Mesenchymal stem cell (in vitro differentiated cells and primary cell): ENCODE measurements at regions not wholly inside any gene's neighbourhood (a gene's known extent, or its start where the extent isn't known, plus 50 kb on each side); places are given as distances from the start of the nearest gene placed in this dataset.

Source experiments
- DNase-seq: peaks from one replicate; pipeline ENCODE4 v3.0.0-alpha.2; 2013
- H2AFZ ChIP-seq: one replicate; pipeline ENCODE4 v1.6.1; 2013; ENCODE audit warnings: low read depth, mild to moderate bottlenecking, control low read depth, inconsistent platforms, low read length, moderate library complexity
- H2AK5ac ChIP-seq: 2 replicates; pipeline ENCODE4 v1.6.1; 2013; ENCODE audit warnings: low read length, moderate library complexity, mild to moderate bottlenecking, inconsistent platforms; ENCODE audit not compliant: severe bottlenecking
- H2BK120ac ChIP-seq: one replicate; pipeline ENCODE4 v1.6.1; 2013; ENCODE audit warnings: low read depth, mild to moderate bottlenecking, inconsistent platforms, low read length, moderate library complexity
- H2BK12ac ChIP-seq, 2 experiments: one replicate each; pipeline ENCODE4 v1.6.1; 2013; ENCODE audit warnings: inconsistent platforms in 2 of 2, low read length in 2 of 2, mild to moderate bottlenecking in 2 of 2, moderate library complexity in 2 of 2, control low read depth in 1 of 2
- H2BK15ac ChIP-seq: one replicate; pipeline ENCODE4 v1.6.1; 2013; ENCODE audit warnings: mild to moderate bottlenecking, low read depth, inconsistent platforms; ENCODE audit not compliant: poor library complexity, severe bottlenecking
- H2BK5ac ChIP-seq: 2 replicates; pipeline ENCODE4 v1.6.1; 2013; ENCODE audit warnings: low read depth, mild to moderate bottlenecking, low read length, control low read depth, inconsistent platforms; ENCODE audit not compliant: poor library complexity, severe bottlenecking
- H3K14ac ChIP-seq, 2 experiments: one replicate each; pipeline ENCODE4 v1.6.1; 2013; ENCODE audit warnings: inconsistent platforms in 2 of 2, low read length in 2 of 2, control low read depth in 1 of 2, mild to moderate bottlenecking in 1 of 2, moderate library complexity in 1 of 2
- H3K18ac ChIP-seq, 2 experiments: one replicate each; pipeline ENCODE4 v1.6.1; 2013; ENCODE audit warnings: inconsistent platforms in 2 of 2, low read length in 2 of 2, control low read depth in 1 of 2, low read depth in 1 of 2, mild to moderate bottlenecking in 1 of 2
- H3K23ac ChIP-seq, 2 experiments: one replicate each; pipeline ENCODE4 v1.6.1; 2013; ENCODE audit warnings: inconsistent platforms in 2 of 2, low read length in 2 of 2, mild to moderate bottlenecking in 2 of 2, moderate library complexity in 2 of 2, control low read depth in 1 of 2
- H3K27ac ChIP-seq: 2 replicates; pipeline ENCODE4 v1.5.1; 2013; ENCODE audit warnings: mild to moderate bottlenecking, moderate library complexity, low read length, control low read depth, inconsistent platforms; ENCODE audit not compliant: poor library complexity, severe bottlenecking
- H3K27me3 ChIP-seq, 2 experiments: 2 replicates each; pipeline versions ENCODE4 v1.6.1 to v1.7.0; 2013; ENCODE audit warnings: low read length in 2 of 2, mild to moderate bottlenecking in 2 of 2, moderate library complexity in 2 of 2, control low read depth in 1 of 2, inconsistent platforms in 1 of 2; ENCODE audit not compliant: control insufficient read depth in 1 of 2, insufficient read depth in 1 of 2
- H3K36me3 ChIP-seq, 2 experiments: 2 replicates each; pipeline versions ENCODE4 v1.6.1 to v1.7.0; 2013; ENCODE audit warnings: low read length in 2 of 2, control low read depth in 1 of 2, inconsistent platforms in 1 of 2, low read depth in 1 of 2, mild to moderate bottlenecking in 1 of 2; ENCODE audit not compliant: insufficient read depth in 2 of 2, control insufficient read depth in 1 of 2
- H3K4ac ChIP-seq, 2 experiments: one replicate each; pipeline ENCODE4 v1.6.1; 2013; ENCODE audit warnings: inconsistent platforms in 2 of 2, low read length in 2 of 2, mild to moderate bottlenecking in 2 of 2, moderate library complexity in 2 of 2, control low read depth in 1 of 2, low read depth in 1 of 2
- H3K4me1 ChIP-seq: 2 replicates; pipeline ENCODE4 v1.6.1; 2013; ENCODE audit warnings: low read depth, low read length, control low read depth; ENCODE audit not compliant: control insufficient read depth, insufficient read depth
- H3K4me2 ChIP-seq: 2 replicates; pipeline ENCODE4 v1.6.1; 2013; ENCODE audit warnings: low read length, mild to moderate bottlenecking, inconsistent platforms; ENCODE audit not compliant: poor library complexity, severe bottlenecking
- H3K4me3 ChIP-seq, 2 experiments: 2 replicates each; pipeline versions ENCODE4 v1.5.1 to v1.7.0; 2013; ENCODE audit warnings: low read length in 2 of 2, mild to moderate bottlenecking in 2 of 2, control low read depth in 1 of 2, low read depth in 1 of 2; ENCODE audit not compliant: insufficient read depth in 1 of 2
- H3K79me1 ChIP-seq: replicated peaks from 2 replicates; pipeline ENCODE4 v1.6.1; 2013; ENCODE audit warnings: mild to moderate bottlenecking, control low read depth, low read length, inconsistent platforms; ENCODE audit not compliant: poor library complexity, severe bottlenecking
- H3K9ac ChIP-seq: 2 replicates; pipeline ENCODE4 v1.7.0; 2013; ENCODE audit warnings: mild to moderate bottlenecking, low read length, moderate library complexity
- H3K9me3 ChIP-seq: 2 replicates; pipeline ENCODE4 v1.7.0; 2013; ENCODE audit warnings: mild to moderate bottlenecking, low read length; ENCODE audit not compliant: control insufficient read depth
- H4K8ac ChIP-seq: one replicate; pipeline ENCODE4 v1.6.1; 2013; ENCODE audit warnings: inconsistent platforms, mild to moderate bottlenecking, low read length, moderate library complexity
- H4K91ac ChIP-seq: one replicate; pipeline ENCODE4 v1.6.1; 2013; ENCODE audit warnings: mild to moderate bottlenecking, low read length, inconsistent platforms
- WGBS: methylation state at CpG from one replicate; pipeline ENCODE4 v1.1.7; 2013; ENCODE audit warnings: mixed read lengths; 5-methylcytosine and 5-hydroxymethylcytosine counted together

DNA sequence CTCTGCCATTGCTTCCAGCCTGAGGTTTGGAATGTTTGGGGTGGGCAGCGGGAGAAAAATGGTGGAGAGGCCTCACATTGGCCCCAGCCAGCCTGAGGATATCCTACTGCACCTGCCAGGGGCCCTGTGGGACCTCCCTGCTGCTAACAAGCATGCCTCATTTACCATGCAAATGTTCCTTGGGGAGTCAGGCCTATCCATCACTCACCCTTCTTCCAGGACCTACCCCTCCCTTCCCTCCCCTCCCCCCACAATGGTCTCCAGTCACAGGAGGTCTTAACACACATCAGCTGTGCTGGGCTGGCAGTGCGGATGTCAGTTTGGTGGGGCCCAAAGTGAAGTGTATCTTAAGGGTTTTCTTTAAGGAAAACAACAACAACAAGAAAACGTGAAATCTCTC lies 139.2 kb downstream of the SHOX start:
- Histone ChIP-seq H2BK120ac (no peak overlapping the region), H3K36me3 (no peaks in the 10 kb centered on the region), H3K9ac (no peak overlapping the region), H3K9me3 (peaks cover 3% of the 10 kb centered on the region), H2AFZ (no peak overlapping the region), H3K79me1 (no peaks in the 10 kb centered on the region), H3K27ac (no peak overlapping the region), H3K23ac (no peak overlapping the region), H4K91ac (no peak overlapping the region), H3K14ac (no peak overlapping the region), H2BK12ac (no peak overlapping the region), H3K4me2 (no peak overlapping the region), H4K8ac (no peak overlapping the region), H2AK5ac (no peak overlapping the region), H3K18ac (no peak overlapping the region), H3K4ac (no peak overlapping the region), H3K4me3 (no peak overlapping the region), H2BK5ac (no peak overlapping the region), H3K27me3 (no peaks in the 10 kb centered on the region), H3K4me1 (no peaks in the 10 kb centered on the region), H2BK15ac (no peak overlapping the region)
- WGBS = 24% methylated on average over 2 of the region's 3 CpGs
- DNase-seq = no peak

DNA sequence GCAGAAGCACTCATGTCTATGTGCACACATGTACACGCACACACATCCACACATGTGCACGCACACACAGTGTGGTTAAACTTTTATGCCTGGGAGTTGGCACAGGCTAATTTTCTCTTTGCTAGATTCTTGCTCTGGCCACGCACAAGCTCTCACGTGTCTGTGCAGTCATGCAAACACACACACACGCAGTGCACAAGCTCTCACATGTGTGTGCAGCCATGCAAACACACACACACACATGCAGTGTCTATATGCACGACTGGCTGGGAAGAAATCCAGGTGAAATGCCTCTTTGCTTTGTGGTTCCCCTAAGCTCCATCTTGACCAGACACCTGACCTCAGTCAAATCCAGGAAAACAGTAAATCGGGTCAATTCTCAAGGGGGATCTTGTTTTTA lies 138.0 kb downstream of the SHOX start:
- Histone ChIP-seq H2BK120ac (no peak overlapping the region), H3K9me3 (peaks cover 3% of the 10 kb centered on the region), H3K27me3 (no peaks in the 10 kb centered on the region), H3K9ac (no peak overlapping the region), H3K4me3 (no peak overlapping the region), H2BK5ac (no peak overlapping the region), H3K36me3 (no peaks in the 10 kb centered on the region), H3K4me1 (no peaks in the 10 kb centered on the region), H3K23ac (no peak overlapping the region), H4K8ac (no peak overlapping the region), H3K18ac (no peak overlapping the region), H3K4ac (no peak overlapping the region), H3K27ac (no peak overlapping the region), H2BK15ac (no peak overlapping the region), H2BK12ac (no peak overlapping the region), H3K14ac (no peak overlapping the region), H3K4me2 (no peak overlapping the region), H2AK5ac (no peak overlapping the region), H2AFZ (no peak overlapping the region), H4K91ac (no peak overlapping the region), H3K79me1 (no peaks in the 10 kb centered on the region)
- no peak for DNase-seq
- 67% methylated on average over 7 of the region's 7 CpGs for WGBS

DNA sequence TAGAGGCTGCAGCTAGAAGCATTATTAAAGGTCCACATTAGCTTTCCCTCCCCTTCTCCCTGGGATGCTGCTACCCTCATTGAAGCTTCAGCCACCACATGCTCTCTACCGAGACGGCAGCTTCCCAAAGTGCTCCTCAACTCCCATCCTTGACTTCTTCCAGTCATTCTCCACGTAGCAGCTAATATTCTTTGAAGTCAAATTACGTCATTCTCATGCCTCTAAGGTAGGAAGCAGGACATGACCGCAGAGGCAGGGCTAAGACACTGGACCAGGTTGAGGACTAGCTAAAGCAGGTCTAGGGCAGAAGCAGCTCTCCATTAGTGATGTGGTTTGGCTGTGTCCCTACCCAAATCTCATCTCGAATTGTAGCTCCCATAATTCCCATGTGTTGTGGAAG lies 128.3 kb downstream of the SHOX start:
- Histone ChIP-seq H4K91ac (no peak overlapping the region), H3K9ac (no peak overlapping the region), H3K27ac (no peak overlapping the region), H3K23ac (no peak overlapping the region), H3K18ac (no peak overlapping the region), H3K36me3 (no peaks in the 10 kb centered on the region), H2BK5ac (no peak overlapping the region), H2BK12ac (no peak overlapping the region), H3K14ac (no peak overlapping the region), H4K8ac (no peak overlapping the region), H2AK5ac (no peak overlapping the region), H3K27me3 (no peaks in the 10 kb centered on the region), H3K79me1 (no peaks in the 10 kb centered on the region), H3K4me2 (no peak overlapping the region), H3K4ac (no peak overlapping the region), H2BK15ac (no peak overlapping the region), H3K4me1 (no peaks in the 10 kb centered on the region), H3K9me3 (peaks cover 5% of the 10 kb centered on the region), H2AFZ (no peak overlapping the region), H2BK120ac (no peak overlapping the region), H3K4me3 (no peak overlapping the region)
- WGBS = 82% methylated on average over 5 of the region's 6 CpGs
- no peak for DNase-seq

DNA sequence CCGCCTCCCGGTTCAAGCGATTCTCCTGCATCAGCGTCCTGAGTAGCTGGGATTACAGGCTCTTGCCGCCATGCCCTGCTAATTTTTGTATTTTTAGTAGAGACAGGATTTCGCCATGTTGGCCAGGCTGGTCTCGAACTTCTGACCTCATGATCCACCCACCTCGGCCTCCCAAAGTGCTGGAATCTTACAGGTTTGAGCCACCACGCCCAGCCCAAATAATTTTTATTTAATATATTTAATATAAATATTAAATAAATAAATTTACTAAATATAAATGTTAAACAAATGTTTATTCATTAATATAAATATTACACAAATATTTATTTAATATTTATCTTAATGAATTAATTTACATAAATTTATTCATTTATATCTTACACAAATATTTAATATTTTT lies 120.2 kb downstream of the SHOX start:
- H3K18ac ChIP-seq = no peak overlapping the region

More for the DNA sequence above, 120.2 kb downstream of the SHOX start:
- no peak overlapping the region for H2BK120ac ChIP-seq
- H3K4ac ChIP-seq = no peak overlapping the region
- H3K36me3 ChIP-seq = no peaks in the 10 kb centered on the region
- H3K14ac ChIP-seq = no peak overlapping the region
- H2BK15ac ChIP-seq = no peak overlapping the region
- H3K27ac ChIP-seq = no peak overlapping the region
- H3K4me3 ChIP-seq = no peak overlapping the region
- no peak overlapping the region for H3K23ac ChIP-seq
- H3K9ac ChIP-seq = no peak overlapping the region
- no peaks in the 10 kb centered on the region for H3K4me1 ChIP-seq
- no peak overlapping the region for H2BK12ac ChIP-seq
- H2AK5ac ChIP-seq = no peak overlapping the region
- peaks cover 4% of the 10 kb centered on the region for H3K9me3 ChIP-seq
- no peaks in the 10 kb centered on the region for H3K79me1 ChIP-seq
- H3K4me2 ChIP-seq = no peak overlapping the region
- H4K8ac ChIP-seq = no peak overlapping the region
- H2AFZ ChIP-seq = no peak overlapping the region
- DNase-seq = no peak
- 96% methylated on average over 5 of the region's 9 CpGs for WGBS
- H4K91ac ChIP-seq = no peak overlapping the region
- H3K27me3 ChIP-seq = no peaks in the 10 kb centered on the region
- H2BK5ac ChIP-seq = no peak overlapping the region
